Mucosa of stomach (tissue), 1 donor: ENCODE measurements at regions not wholly inside any gene's neighbourhood (a gene's known extent, or its start where the extent isn't known, plus 50 kb on each side); places are given as distances from the start of the nearest gene placed in this dataset.

Experiments used
- H3K27me3 ChIP-seq: one replicate; pipeline ENCODE4 v1.7.0; 2013; ENCODE audit warnings: mild to moderate bottlenecking, low read length; ENCODE audit not compliant: control insufficient read depth, insufficient read depth
- H3K36me3 ChIP-seq: one replicate; pipeline ENCODE4 v1.7.0; 2013; ENCODE audit warnings: low read length; ENCODE audit not compliant: control insufficient read depth, insufficient read depth
- H3K4me1 ChIP-seq: one replicate; pipeline ENCODE4 v1.7.0; 2013; ENCODE audit warnings: mild to moderate bottlenecking, low read length; ENCODE audit not compliant: control insufficient read depth, insufficient read depth
- H3K4me3 ChIP-seq: one replicate; pipeline ENCODE4 v1.7.0; 2013; ENCODE audit warnings: low read length
- H3K9ac ChIP-seq: one replicate; pipeline ENCODE4 v1.7.0; 2013; ENCODE audit warnings: mild to moderate bottlenecking, low read length, moderate library complexity
- H3K9me3 ChIP-seq: one replicate; pipeline ENCODE4 v1.7.0; 2013; ENCODE audit warnings: mild to moderate bottlenecking, low read length, moderate library complexity; ENCODE audit not compliant: control insufficient read depth
- donor health status: Pancreatic carcinoma.

DNA sequence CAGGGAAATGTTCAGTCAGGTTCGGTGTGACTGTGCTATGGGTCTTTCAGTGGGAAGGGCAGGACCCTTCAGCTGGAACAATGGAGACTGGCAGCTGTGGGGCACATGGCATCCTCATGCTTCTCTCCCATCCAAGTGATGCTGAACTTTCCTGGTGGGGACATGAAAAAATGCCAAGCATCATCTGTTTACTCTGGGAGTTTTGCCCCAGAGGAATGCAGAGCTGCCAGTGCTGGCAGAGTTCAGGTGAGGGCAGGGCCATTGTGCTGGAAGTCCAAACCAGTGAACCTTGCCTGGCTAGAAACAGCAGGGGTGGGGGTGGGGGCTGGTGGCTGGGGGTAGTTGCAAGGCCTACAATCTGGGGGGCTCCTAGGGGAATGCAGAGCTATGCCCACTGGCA lies 1320.6 kb downstream of the PCDH9 start:
- Histone ChIP-seq H3K36me3 (no peaks in the 10 kb centered on the region), H3K4me1 (no peaks in the 10 kb centered on the region), H3K9ac (no peak overlapping the region), H3K4me3 (no peak overlapping the region), H3K9me3 (no peaks in the 10 kb centered on the region), H3K27me3 (no peaks in the 10 kb centered on the region)

DNA sequence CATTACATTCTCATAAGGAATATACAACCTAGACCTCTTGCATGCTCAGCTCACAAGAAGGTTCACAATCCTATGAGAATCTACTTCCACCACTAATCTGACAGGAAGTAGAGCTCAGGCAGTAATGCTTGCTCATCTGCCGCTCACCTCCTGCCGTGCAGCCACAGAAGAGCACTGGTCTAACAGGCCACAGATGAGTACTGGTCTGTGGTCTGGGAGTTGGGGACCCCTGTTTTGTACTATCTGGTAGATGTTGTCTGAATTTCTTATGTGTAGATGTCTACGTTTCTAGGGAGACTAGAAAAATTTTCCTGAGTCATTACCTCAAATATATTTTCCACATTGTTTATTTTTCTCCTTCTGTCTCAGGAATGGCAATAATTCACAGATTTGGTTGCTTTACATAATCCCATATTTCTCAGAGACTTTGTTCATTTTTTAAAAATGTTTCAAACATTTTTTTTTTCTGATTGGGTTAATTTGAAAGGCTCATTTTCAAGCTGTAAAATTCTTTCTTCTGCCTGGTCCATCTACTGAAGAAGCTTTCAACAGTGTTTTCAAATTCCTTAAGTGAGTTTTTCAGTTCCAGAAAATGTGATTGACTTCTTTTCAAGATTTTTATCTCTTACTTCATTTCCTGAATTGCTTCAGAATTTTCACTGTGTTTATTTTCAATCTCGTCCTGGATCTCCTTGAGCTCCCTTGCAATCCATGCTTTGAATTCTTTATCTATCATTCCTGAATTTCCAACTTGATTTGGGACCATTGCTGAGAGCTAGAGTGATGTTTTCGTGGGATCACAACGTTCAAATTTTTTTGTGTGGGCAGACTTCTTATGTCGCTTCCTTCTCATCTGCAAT lies 1322.2 kb downstream of the PCDH9 start:
- no peaks in the 10 kb centered on the region for H3K4me1 ChIP-seq
- H3K9me3 ChIP-seq: no peaks in the 10 kb centered on the region

DNA sequence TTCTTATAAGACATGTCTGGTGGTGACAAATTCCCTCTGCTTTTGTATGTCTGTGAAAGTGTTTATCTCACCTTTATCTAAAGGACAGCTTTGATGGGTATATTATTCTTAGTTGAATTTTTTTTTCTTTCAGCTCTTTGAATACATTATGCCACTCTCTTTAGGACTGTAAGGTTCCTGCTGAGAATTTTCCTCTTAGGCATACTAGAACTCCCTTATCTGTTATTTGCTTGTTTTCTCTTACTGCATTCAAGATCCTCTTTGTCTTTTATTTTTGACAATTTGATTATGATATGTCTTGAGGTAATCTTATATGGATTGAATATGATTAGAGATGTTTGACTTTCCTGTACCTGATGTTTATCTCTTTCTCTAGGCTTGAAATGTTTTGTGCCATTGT lies 1328.4 kb downstream of the PCDH9 start:
- Histone ChIP-seq H3K27me3 (no peaks in the 10 kb centered on the region), H3K9ac (no peak overlapping the region), H3K4me1 (no peaks in the 10 kb centered on the region), H3K36me3 (no peaks in the 10 kb centered on the region), H3K4me3 (no peak overlapping the region), H3K9me3 (no peaks in the 10 kb centered on the region)

More for the DNA sequence above, 1322.2 kb downstream of the PCDH9 start:
- no peaks in the 10 kb centered on the region for H3K27me3 ChIP-seq
- no peak overlapping the region for H3K9ac ChIP-seq
- no peak overlapping the region for H3K4me3 ChIP-seq
- no peaks in the 10 kb centered on the region for H3K36me3 ChIP-seq

DNA sequence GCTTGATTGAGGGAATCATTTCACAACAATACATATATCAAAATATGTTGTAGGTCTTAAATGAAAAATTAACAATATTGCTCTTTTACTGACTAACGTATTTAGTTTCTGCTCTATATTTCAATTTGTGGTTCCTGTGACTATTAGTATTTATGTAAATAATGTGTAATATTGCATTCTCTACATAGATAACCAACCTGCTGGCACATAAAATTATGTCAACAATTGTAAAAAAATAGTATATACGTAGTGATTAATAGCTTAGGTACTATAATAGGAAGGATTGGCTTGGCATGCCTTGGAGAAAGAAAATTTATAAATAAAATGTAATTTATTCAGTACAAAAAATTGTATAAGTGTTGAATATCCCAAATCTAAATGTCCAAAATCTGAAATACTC lies 1336.1 kb downstream of the PCDH9 start:
- Histone ChIP-seq H3K36me3 (no peaks in the 10 kb centered on the region), H3K27me3 (no peaks in the 10 kb centered on the region), H3K9ac (no peak overlapping the region), H3K9me3 (no peaks in the 10 kb centered on the region), H3K4me1 (no peaks in the 10 kb centered on the region), H3K4me3 (no peak overlapping the region)

DNA sequence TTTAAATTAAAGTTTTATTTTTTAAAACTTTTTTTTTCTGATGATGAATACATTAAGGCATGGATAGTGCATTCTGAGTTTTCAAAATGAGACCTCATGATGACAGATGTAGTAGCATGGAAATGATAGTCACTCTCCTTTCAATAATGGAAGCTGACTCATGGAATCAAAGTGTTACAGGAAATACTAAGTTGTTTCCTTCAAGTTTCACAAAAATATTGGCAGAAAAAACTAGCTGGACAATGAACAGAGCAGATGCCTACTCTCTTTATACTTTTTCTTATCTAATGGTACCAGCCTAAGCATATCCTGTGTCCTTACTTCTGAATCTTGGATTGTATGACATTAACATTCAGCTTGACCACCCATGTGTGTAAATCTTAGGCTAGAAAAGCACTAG lies 1337.3 kb downstream of the PCDH9 start:
- Histone ChIP-seq H3K9ac (no peak overlapping the region), H3K27me3 (no peaks in the 10 kb centered on the region), H3K36me3 (no peaks in the 10 kb centered on the region), H3K9me3 (no peaks in the 10 kb centered on the region), H3K4me3 (no peak overlapping the region), H3K4me1 (no peaks in the 10 kb centered on the region)

DNA sequence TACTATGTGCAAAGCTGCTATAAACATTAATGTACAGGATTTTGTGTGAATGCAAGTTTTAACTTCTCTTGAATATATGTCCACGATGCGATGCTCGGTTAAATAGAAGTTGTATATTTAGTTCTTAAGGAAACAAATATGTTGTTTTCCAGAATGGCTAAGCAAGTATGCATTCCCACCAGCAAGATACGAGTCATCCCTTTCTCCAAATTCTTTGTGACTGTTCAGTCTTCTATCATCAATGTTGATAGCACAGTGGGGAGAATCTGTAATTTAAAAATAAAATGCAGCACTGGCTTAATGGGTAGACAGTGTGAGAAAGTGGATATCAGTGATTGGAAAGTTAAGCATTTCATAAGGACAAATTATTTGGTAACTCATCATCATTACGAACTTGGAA lies 1340.8 kb downstream of the PCDH9 start:
- Histone ChIP-seq H3K36me3 (no peaks in the 10 kb centered on the region), H3K9me3 (no peaks in the 10 kb centered on the region), H3K4me3 (no peak overlapping the region), H3K4me1 (no peaks in the 10 kb centered on the region), H3K9ac (no peak overlapping the region), H3K27me3 (no peaks in the 10 kb centered on the region)

DNA sequence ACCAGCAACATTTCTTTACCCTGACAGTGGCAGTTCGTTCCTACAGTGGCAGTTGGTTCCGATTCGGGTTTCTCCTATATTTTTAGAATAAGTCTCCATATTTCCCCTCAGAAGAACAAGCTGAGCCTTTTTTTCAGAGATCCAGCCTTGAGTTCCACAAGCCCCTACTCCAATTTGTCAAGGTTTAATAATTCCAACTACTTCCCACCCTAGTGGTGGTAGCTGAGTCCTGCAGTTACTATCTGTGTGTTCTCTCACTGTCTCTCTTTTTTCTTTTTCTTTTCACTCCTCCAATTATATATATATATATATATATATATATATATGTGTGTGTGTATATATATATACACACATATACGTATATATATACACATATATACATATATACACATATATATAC lies 1347.3 kb downstream of the PCDH9 start:
- H3K27me3 ChIP-seq: no peaks in the 10 kb centered on the region
- H3K9me3 ChIP-seq: no peaks in the 10 kb centered on the region
- no peak overlapping the region for H3K9ac ChIP-seq
- H3K4me3 ChIP-seq: no peak overlapping the region
- H3K36me3 ChIP-seq: no peaks in the 10 kb centered on the region
- no peaks in the 10 kb centered on the region for H3K4me1 ChIP-seq

DNA sequence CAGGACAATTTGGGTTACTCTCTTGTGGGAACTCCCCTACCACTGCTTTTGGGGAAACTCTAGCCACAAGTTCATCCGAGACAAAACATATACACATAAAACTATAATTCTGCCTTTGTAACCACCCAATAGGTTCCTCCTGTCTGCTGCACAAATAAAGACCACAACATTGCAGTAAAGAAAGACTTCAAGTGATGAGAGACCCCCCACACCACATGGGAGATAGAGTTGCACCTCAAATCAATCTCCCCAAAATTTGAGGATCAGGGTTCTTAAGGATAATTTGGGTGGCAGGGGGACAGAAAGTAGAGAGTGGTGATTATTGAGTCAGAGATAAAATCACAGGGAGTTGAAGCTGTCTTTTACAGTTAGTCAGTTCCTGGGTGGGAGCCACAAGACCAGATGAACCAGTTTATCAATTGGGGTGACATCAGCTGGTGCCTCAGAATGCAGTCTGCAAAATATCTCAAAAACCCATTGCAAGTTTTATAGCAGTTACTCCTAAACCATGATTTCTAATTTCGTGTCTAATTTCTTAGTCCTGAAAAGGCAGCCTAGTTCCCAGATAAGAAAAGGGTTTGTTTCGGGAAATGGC lies 1348.5 kb downstream of the PCDH9 start:
- no peaks in the 10 kb centered on the region for H3K9me3 ChIP-seq
- H3K36me3 ChIP-seq: no peaks in the 10 kb centered on the region
- H3K4me3 ChIP-seq: no peak overlapping the region
- no peaks in the 10 kb centered on the region for H3K4me1 ChIP-seq
- H3K27me3 ChIP-seq: no peaks in the 10 kb centered on the region
- H3K9ac ChIP-seq: no peak overlapping the region

DNA sequence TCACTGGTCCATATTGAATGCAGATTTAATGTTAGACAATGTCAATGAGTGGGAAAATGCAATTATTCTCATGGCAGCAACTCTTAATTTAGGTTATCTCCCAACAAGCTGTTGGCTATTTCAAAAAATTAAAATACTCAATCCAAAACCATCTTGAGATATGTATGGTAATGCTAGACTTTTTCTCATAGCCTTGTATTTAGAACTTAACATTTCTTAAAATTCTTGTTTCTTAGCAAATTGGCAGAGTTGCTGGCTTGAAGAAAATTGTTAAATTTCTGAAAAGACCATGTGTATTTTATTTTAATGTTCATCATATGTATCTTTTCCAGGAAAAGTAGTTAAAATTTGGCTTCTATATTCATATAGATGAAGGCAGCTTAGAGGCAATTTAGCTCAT lies 1355.1 kb downstream of the PCDH9 start:
- Histone ChIP-seq H3K36me3 (no peaks in the 10 kb centered on the region), H3K27me3 (no peaks in the 10 kb centered on the region), H3K9me3 (no peaks in the 10 kb centered on the region)

DNA sequence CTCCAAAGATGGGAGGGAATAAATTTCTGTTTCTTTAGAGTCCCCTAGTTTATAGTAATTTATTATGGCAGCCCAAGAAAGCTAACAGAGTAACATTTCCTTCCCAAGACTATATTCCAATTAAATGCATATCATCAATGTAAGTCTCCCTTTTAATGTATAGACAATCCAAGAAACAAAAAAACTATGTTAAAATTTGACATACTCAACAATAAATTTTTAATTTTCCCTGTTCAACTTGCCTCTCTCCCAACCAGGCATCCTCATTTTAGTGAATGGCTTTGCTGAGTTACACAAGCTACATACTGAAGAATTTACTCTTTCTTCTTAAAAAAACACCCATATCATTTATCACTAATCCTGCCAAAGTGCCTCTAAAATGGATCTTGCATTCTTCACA lies 1357.7 kb downstream of the PCDH9 start:
- H3K9ac ChIP-seq: no peak overlapping the region
- H3K4me1 ChIP-seq: no peaks in the 10 kb centered on the region
- no peaks in the 10 kb centered on the region for H3K27me3 ChIP-seq
- no peaks in the 10 kb centered on the region for H3K9me3 ChIP-seq
- H3K36me3 ChIP-seq: no peaks in the 10 kb centered on the region
- H3K4me3 ChIP-seq: no peak overlapping the region

More for the DNA sequence above, 1355.1 kb downstream of the PCDH9 start:
- Histone ChIP-seq H3K9ac (no peak overlapping the region), H3K4me3 (no peak overlapping the region), H3K4me1 (no peaks in the 10 kb centered on the region)

DNA sequence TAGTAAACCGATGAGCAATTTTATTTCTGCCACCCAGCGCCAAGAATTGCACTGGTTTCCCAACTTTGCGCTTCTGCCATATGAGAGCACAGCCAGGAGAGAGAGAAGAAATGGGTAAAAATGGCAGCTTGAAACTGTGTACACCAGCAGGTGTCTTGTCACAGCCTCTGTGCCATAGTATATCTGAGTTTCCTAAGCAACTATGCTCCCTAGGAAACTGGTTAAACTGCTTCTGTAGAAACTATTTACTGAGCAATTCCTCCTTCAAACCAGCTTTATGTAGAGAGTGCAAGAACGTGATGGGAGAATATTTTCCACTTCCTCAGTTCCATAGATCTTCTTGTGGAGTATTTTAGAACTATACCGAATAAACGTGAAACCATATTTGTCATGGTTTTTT lies 1361.3 kb downstream of the PCDH9 start:
- H3K27me3 ChIP-seq: no peaks in the 10 kb centered on the region
- H3K4me3 ChIP-seq: no peak overlapping the region
- H3K4me1 ChIP-seq: no peaks in the 10 kb centered on the region
- no peaks in the 10 kb centered on the region for H3K9me3 ChIP-seq
- H3K36me3 ChIP-seq: no peaks in the 10 kb centered on the region
- no peak overlapping the region for H3K9ac ChIP-seq

DNA sequence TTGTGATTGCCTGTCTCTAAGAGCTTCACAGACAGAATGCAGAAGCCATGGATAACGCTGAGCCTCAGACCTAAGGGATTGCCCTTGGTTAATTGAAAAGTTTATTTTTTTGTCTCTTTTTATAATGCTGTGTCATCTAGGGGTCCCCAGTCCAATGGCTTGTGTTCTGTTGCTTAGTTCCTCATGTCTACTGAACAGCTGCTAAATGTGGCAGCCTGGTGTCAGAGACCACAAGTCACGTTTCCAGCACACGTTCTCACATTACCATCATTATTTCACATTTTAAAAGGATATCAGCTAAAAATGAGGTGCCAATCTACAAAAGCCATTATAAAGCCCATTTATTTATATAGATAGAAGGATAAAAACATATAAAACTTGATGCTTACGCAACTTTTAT lies 1362.0 kb downstream of the PCDH9 start:
- no peak overlapping the region for H3K9ac ChIP-seq
- no peaks in the 10 kb centered on the region for H3K9me3 ChIP-seq
- H3K4me3 ChIP-seq: no peak overlapping the region
- no peaks in the 10 kb centered on the region for H3K4me1 ChIP-seq
- H3K36me3 ChIP-seq: no peaks in the 10 kb centered on the region
- no peaks in the 10 kb centered on the region for H3K27me3 ChIP-seq
